GM19452 (cell line): ENCODE measurements at regions not wholly inside any gene's neighbourhood (a gene's known extent, or its start where the extent isn't known, plus 50 kb on each side); places are given as distances from the start of the nearest gene placed in this dataset.
"Not testable (repeated sequence)": the region's sequence is repeated elsewhere in the genome, so short reads cannot be mapped to it uniquely, and the experiment has no call there.

Experiments
- ATAC-seq: cut with Tn5 transposase; IDR thresholded peaks from one replicate; pipeline ENCODE4 v1.9.1; 2021; ENCODE audit not compliant: unreplicated experiment

DNA sequence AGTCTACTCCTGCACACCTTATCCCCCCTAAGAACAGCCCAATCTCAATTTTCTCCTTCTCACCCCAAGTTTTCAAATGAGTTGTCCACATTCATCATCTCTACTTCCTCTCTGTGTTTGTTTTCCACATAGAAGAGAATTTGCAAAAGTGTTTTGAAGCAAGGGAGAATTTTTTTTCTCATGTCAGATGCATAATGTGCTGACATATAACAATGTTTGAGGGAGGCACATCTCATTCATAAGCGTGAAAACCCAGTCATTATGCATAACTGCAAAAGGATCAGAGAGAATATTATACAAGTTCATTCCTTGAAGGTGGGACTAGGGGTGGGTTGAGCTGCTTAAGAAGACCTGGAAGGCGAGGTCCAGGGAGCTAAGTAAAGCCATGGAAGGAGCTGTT, 80.8 kb upstream of the SLC1A4 start:
- no peak for ATAC-seq

DNA sequence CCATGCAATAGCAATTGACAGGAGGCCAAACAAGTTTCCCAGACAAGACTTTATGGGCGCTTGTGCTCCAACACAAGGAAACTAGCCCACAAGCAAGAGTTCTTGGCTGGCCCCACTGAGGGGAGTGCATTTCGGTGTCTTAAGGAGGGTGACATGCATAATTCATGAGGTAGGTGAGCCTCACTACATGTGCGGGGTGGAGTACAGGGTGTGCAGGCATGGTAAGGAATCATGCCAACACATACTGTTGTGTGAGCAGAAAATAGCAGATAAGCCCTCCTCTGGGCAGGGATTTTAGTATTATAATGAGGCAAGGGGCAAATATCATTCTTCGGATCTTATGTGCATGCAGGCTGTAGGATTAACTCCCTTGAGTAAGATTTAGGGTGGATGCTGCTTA, 78.7 kb upstream of the SLC1A4 start:
- ATAC-seq = no peak

DNA sequence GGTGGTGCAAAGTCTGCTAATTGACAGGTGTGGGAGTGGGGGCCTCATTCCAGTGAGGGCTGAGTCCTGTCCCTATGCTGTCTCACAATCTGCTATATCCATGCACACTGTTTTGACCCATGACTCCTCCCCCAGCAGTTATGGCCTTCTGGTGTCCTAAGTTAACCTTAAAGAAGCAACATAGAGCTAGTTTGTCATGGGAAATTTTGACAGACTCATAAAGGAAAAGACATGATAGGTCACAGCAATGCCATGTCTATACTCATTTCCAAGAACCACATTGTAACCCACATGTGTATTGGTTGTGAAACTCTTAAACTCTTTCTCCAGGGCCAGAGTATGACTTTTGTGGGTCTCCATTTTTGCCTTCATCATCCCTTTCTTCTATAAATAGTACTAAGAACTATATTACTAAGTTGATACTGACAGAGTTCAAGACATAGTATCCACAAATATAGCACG, 78.2 kb upstream of the SLC1A4 start:
- no peak for ATAC-seq

DNA sequence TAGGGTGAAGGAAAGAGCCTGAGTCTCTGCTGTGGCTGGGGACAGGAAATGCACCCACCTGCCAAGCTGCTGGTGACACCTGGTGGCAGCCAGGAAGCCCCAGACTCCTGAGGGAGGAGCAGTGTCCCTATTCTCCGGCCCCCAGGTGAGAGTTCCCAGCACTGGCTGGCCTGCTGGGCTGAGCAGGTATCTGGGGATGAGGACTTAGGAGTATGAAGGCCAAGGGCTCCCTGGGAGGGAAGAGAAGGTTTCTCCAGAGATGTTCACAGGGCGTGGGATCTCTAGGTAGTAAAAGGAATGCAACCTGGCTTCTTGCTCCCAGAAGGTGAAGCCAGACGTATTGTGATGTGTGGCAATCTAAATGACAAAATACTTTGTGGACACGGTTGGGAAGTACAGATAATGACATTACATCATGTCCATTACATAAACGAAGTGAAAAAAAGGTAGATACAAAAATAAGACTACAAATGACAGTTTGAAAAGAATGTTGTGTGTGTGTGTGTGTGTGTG, 75.8 kb upstream of the SLC1A4 start:
- ATAC-seq = no peak

DNA sequence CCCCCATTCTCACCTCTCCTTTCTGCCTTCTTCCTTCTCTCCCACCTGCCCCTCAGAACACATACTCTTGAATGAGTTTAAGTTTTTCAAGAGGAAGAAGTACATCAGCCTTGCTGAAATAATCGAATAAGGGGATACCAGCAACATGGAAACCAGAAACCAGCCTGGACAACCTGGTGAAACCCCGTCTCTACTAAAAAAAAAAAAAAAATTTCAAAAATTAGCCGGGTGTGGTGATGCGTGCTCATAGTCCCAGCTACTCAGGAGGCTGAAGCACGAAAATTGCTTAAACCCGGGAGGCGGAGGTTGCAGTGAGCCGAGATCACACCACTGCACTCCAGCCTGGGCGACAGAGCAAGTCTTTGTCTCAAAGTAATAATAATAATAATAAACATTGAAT, 75.0 kb upstream of the SLC1A4 start:
- ATAC-seq = no peak

DNA sequence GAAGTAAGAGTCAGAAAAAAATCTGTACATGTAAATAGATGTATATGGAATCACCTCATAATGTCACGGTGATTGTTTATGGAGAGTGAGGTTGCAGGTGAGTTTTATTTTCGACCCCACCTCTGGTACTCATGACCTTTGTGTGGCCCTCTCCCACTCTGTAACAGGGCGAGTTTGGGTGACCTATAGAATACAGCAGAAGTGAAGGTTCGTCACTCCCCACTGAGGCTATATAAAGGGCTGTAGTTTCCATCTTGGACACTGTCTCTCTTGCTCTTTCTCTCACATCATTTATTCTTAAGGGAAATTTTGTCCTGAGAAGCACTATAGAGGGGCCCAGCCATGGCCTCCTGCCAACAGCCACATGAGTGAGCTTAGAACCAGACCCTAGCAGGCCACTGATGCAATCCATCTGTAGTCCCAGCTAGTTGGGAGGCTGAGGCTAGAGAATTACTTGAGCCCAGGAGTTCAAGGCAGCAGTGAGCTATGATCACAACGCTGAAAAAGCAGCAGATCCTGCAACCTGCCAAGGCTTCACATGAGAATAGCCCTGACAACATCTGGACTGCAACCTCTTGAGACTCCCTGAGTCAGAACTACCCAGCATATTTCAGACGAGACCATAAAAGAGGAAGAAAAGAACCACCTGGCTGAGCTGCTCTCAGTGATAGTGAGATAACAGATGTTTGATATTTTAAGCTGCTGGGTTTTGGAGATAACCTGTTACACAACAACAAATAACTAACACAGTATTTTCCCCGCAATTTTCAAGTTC, 74.3 kb upstream of the SLC1A4 start:
- peak; percentile 71 for ATAC-seq

DNA sequence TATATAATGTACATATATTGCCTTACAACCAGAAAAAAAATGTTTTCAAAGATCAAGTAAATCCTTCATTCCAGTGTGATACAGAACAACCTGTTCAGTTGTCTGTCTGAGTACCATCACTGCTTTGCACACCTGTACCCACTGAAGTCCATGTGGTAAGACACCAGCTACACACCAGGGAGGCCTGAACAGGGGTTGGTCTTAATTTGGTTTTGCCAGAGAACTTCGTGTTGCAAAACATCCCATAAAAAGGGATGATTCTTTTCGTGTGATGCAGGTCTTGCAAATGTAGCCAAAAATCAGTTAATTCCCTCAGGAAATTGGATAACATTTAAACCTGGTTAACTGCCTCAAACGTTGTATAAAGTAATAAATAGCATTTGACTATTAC, 73.7 kb upstream of the SLC1A4 start:
- ATAC-seq = peak; percentile 10

DNA sequence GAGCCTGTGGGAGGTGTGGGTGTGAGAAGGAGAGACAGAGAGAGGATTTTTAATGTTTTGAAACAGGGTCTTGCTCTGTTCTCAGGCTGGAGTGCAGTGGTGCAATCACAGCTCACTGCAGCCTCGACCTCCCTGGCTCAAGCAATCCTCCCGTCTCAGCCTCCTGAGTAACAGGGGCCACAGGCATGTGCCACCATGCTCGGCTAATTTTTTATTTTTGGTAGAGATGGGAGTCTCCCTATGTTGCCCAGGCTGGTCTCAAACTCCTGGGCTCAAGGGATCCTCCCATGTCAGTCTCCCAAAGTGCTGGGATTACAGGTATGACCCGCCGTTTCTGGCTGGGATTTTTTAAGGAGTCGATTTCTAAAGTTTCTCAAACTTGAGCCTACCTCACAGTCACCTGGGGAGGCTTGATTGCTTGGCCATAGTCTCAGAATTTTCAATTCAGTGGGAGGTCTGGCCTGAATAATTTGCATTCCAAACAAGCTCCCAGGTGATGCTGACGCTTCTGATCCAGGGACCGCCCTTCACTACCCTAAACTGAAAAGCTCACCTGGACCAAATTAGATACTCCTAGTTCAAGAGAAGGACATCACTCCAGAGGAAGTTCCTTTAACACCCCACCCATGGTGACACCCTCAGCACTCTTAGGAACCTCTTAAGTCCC, 70.8 kb upstream of the SLC1A4 start:
- no peak for ATAC-seq

DNA sequence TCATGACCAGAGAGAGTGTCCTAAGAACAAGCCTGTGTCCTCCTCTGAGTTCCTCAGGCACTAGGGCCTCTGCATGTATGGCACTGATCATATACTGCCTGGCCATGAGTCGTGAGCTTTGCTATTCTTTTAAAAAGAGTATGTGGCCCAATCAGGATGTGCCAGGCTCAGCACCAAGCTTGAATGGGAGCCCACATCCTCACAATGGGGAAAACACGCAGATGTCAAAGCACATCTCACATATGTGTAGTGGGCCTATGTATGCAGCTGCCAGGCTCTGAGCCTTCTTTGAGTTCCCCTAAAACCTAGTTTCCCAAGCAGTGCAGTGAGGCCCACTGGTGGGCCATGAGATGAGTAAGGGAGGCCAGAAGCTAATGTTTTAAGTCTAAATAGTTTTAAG, 69.9 kb upstream of the SLC1A4 start:
- no peak for ATAC-seq

DNA sequence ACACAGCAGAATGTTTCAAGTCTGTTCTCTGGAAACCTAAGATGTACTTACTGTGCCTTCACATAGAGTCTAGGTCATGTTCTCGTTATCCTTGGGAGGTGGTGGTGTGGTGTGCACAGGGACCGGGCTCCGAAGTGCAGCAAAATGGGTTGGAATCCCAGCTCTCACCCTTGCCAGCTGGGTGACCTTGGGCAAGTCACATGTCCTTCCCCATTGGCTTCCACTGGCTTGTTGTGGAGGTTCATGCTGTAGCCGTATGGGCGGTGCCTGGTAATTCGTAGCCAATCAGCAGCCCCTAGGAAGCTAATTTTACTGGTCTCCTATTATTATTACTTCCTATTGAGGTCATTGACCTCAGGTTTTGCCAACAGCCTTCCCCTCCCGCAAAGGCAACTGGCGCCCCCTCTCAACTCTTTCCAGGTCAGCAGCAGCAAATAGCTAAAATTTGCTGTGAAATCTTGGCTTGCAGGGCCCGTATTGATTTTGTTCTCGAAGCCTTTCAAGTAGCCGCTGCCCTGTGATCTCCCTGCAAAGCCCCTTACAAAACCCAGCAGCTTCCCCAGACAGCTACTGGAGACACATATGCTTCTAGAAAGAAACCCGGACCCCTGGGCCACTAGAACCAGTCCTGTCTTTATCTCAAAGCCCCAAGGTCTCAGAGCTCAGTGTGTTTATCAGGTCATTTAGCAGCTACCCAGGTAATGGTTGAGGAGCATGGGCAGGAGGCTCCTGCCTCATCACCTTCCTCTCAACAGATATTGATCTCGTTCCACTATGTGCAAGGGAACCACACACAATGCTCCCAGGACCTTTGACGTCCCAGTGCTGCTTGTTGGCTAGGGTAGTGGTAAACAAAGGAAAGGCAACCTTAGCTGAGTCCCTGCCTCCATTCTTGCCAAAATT, 66.5 kb upstream of the SLC1A4 start:
- no peak for ATAC-seq

DNA sequence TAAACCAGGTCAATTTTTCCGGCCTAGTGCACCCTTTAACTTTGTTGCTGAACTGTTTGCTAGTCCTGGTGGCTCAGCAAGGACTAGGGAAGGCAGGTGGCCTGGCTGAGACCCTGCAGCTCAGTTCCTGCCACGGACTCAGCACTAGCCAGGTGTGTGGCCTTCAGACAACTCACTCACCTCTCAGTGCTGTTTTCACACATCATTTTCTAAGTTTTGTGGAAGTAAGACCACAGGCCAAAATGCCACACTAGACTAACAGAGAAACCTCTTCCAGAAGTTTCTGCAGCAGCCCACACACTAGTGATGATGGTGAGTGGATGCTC, 65.9 kb upstream of the SLC1A4 start:
- no peak for ATAC-seq

DNA sequence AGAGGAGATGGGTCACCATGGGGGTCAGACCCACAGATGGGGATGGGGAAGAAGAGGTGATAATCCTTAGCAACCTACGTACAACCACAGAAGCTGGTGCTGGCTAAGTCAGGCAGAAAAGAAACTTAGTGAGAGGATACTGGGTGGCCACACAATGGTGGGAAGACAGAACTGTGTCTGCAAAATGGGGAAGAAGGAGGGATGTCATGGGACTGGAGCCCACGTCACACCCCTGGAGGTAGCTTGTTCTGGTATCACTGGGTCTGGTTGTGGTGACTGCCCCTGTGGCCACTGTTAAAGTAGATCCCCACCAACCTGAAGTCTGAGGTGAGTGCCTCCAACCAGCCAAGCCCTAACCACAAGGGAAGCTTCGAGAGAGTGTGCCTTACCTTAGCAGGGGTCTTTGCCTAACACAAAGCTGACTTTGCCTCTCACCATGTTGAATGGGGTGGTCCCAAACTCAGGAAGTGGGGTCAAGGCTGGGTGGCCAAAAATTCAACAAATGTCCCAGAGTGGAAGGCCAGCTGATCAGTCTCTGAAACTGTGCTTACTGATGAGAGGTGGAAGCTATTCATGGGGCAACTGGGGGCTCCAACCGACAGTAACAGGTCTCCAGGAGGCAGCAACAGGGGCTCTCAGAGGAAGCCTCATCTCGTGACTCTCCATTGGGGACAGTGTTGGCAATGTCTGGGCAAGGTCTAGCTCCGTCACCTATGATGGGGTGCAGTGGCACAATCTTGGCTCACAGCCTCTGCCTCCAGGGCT, 64.8 kb upstream of the SLC1A4 start:
- ATAC-seq = no peak

DNA sequence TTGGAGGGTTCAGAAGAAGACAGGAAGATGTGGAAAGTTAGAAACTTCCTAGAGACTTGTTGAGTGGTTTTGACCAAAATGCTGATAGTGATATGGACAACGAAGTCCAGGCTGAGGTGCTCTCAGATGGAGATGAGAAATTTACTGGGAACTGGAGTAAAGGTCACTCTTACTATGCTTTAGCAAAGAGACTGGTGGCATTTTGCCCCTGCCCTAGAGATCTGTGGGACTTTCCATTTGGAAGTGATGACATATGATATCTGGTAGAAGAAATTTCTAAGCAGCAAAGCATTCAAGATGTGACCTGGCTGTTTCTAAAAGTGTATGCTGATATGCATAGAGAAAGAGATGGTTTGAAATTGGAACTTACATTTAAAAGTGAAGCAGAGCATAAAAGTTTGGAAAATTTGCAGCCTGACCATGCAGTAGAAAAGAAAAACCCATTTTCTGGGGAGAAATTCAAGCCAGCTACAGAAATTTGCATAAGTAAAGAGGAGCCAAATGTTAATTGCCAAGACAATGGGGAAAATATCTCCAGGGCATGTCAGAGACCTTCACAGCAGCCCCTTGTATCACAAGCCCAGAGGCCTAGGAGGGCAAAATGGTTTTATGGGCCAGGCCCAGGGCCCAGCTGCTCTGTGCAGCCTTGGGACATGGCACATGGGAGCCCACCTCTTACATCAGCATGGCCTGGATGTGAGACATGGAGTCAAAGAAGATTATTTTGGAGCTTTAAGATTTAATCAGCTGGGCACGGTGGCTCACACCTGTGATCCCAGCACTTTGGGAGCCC, 63.1 kb upstream of the SLC1A4 start:
- not testable (repeated sequence) for ATAC-seq

DNA sequence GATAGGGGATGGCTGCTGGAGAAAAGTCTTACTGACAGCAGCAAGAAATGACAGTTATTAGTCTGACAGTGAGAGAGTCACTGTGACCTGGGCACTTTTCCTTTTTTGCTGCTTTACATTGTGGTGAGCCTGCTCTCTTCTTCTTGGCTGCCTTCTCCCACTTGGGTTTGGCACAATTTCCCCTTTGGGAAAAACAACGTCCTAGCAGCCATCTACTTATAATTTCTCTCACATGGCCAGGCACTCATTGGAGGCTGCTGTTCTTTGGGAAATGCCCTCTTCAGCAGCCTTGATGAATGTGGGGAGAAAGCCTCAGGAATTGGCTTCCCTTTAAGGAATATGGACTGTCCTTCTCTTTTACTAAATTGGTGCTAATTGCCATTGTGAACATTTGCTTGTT, 60.4 kb upstream of the SLC1A4 start:
- ATAC-seq = no peak

DNA sequence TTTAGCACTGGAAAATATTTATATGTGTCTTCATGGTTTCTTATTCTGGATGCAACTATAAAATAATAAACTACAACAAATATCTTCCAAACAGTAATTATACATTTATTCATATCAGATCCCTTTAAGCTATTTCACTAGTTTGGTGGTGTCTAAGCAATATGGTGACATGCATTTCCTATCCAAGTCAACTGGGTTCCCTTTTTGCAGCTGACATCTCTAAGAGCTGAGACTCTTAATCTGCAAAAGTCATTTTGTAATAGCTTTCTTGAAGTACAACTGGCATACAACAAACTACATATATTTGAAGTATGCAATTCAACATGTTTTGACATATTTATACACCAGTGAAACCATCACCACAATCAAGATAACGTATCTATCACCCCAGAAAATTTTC, 59.9 kb upstream of the SLC1A4 start:
- ATAC-seq = no peak

DNA sequence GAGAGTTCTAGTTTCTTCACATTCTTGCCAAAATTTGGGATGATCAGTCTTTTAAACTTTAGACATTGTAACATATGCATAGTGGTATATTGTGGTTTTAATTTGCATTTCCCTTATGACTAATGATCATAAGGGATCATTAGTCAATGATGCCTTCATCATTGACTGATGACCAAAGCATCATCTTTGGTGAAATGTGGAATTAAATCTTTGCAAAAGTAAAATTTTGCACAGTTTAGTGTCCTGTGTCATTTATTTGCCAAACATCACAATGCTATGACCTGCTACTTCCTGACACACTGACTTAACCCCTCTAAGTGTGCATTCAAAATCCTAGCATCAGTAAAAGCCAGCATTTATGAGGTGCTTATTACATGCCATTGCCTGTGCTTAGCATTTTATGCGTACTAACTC, 58.9 kb upstream of the SLC1A4 start:
- ATAC-seq = no peak

DNA sequence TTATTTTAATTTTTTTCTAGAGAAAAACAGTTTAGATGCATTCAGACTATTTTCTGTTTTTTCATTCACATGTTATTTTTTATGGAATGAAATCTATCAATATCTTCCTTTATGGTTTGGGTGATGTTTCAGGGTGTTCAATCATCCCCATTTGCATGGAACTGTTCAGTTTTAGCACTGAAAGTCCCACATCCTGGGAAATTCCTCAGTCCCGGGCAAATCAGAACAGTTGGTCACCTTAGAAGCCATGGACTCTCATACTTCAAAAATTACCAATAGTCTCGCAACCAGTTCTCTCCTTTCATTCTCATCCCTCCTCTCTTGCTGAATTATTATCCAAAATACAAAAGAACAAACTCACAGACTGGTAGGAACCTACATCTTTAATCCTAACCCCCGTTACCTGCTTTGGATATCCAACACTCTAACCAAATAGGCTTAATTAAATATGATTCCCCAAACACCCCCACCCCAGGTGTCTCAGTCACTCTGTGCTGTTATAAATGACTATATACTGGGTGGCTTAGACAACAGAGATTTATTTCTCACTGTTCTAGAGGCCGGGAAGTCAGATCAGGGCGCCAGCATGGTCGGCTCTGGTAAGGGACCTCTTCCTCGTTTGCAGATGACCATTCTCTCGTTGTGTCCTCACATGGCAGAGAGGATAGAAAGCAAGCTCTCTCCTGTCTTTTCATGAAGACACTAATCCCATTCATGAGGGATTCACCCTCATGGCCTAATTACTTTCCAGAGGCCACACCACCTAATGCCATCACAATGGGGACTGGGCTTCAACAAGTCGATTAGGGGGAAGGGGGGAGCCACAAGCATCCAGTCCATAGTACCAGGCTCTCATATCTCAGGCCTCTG, 57.7 kb upstream of the SLC1A4 start:
- ATAC-seq = no peak

DNA sequence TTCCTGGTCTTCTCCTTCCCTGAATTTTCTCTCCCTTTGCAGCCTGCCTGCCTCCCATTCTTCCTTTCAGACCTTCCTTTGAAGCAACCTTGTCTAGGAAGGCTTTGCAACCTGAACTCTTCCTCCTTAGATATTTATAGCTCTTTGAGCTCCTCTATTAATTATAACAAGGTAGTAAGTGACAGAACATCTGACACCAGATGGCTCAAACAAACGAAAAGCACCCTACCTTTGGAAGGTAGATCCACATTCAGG, 57.2 kb upstream of the SLC1A4 start:
- ATAC-seq = no peak
